HUES64 (cell line): ENCODE measurements at regions not wholly inside any gene's neighbourhood (a gene's known extent, or its start where the extent isn't known, plus 50 kb on each side); places are given as distances from the start of the nearest gene placed in this dataset.

Experiments
- H3K27ac ChIP-seq: 2 replicates; pipeline ENCODE4 v1.7.0; 2013; ENCODE audit warnings: low read depth, low read length, inconsistent platforms
- H3K27me3 ChIP-seq: 2 replicates; pipeline ENCODE4 v1.6.1; 2013; ENCODE audit warnings: mild to moderate bottlenecking, low read length; ENCODE audit not compliant: insufficient read depth
- H3K36me3 ChIP-seq: 2 replicates; pipeline ENCODE4 v1.6.1; 2013; ENCODE audit warnings: mild to moderate bottlenecking, low read length; ENCODE audit not compliant: insufficient read depth
- H3K4me1 ChIP-seq: 2 replicates; pipeline ENCODE4 v1.6.1; 2013; ENCODE audit warnings: mild to moderate bottlenecking, low read length, moderate library complexity; ENCODE audit not compliant: insufficient read depth
- H3K4me3 ChIP-seq: 2 replicates; pipeline ENCODE4 v1.5.1; 2013; ENCODE audit warnings: mild to moderate bottlenecking, low read length, moderate library complexity
- H3K9ac ChIP-seq: 2 replicates; pipeline ENCODE4 v1.6.1; 2013; ENCODE audit warnings: mild to moderate bottlenecking, low read depth, low read length
- H3K9me3 ChIP-seq: 2 replicates; pipeline ENCODE4 v1.6.1; 2013; ENCODE audit warnings: low read depth, low read length; ENCODE audit not compliant: insufficient read depth
- WGBS: fragments of 150-250, 120-280 bp; methylation state at CpG from one replicate; pipeline ENCODE4 v1.1.7; 2013; ENCODE audit warnings: missing lambda C conversion rate; 5-methylcytosine and 5-hydroxymethylcytosine counted together

GRCh38 chr6:23267651-23268050, 698.3 kb downstream of the HDGFL1 start:
- H3K4me3 ChIP-seq, result no peak overlapping the region
- peaks cover 5% of the 10 kb centered on the region; the same call in 1 of the 2 replicates for H3K9me3 ChIP-seq
- H3K4me1 ChIP-seq, result no peaks in the 10 kb centered on the region
- H3K27me3 ChIP-seq, result no peaks in the 10 kb centered on the region
- H3K36me3 ChIP-seq, result no peaks in the 10 kb centered on the region
- no peak overlapping the region for H3K27ac ChIP-seq
- 100% methylated on average over 2 of the region's 2 CpGs for WGBS
- no peak overlapping the region for H3K9ac ChIP-seq

- Histone ChIP-seq H3K27ac (no peak overlapping the region), H3K9ac (no peak overlapping the region), H3K4me3 (no peak overlapping the region), H3K4me1 (no peaks in the 10 kb centered on the region), H3K27me3 (no peaks in the 10 kb centered on the region), H3K9me3 (no peaks in the 10 kb centered on the region; the same call in 1 of the 2 replicates), H3K36me3 (no peaks in the 10 kb centered on the region)
- 98% methylated on average over 4 of the region's 4 CpGs for WGBS
These were observed 699.0 kb downstream of the HDGFL1 start for GRCh38 chr6:23268348-23268747.

GRCh38 chr6:23269436-23269835, 700.1 kb downstream of the HDGFL1 start:
- Histone ChIP-seq H3K4me1 (no peaks in the 10 kb centered on the region), H3K4me3 (no peak overlapping the region), H3K27me3 (no peaks in the 10 kb centered on the region), H3K9ac (no peak overlapping the region), H3K36me3 (no peaks in the 10 kb centered on the region), H3K9me3 (no peaks in the 10 kb centered on the region), H3K27ac (no peak overlapping the region)
- WGBS, result 100% methylated on average over 3 of the region's 3 CpGs

GRCh38 chr6:23272536-23272935, 703.2 kb downstream of the HDGFL1 start:
- H3K4me3 ChIP-seq, result no peak overlapping the region
- no peaks in the 10 kb centered on the region for H3K4me1 ChIP-seq
- no peaks in the 10 kb centered on the region for H3K36me3 ChIP-seq
- H3K9me3 ChIP-seq, result no peaks in the 10 kb centered on the region
- H3K27me3 ChIP-seq, result no peaks in the 10 kb centered on the region
- H3K9ac ChIP-seq, result no peak overlapping the region
- no peak overlapping the region for H3K27ac ChIP-seq

- no peaks in the 10 kb centered on the region for H3K4me1 ChIP-seq
- no peaks in the 10 kb centered on the region for H3K27me3 ChIP-seq
- 87% methylated on average over 4 of the region's 4 CpGs for WGBS
- no peaks in the 10 kb centered on the region for H3K9me3 ChIP-seq
- H3K9ac ChIP-seq, result no peak overlapping the region
- H3K4me3 ChIP-seq, result no peak overlapping the region
- no peak overlapping the region for H3K27ac ChIP-seq
- no peaks in the 10 kb centered on the region for H3K36me3 ChIP-seq
These were observed 708.3 kb downstream of the HDGFL1 start for GRCh38 chr6:23277521-23278179.

GRCh38 chr6:23278180-23278532, 708.8 kb downstream of the HDGFL1 start:
- no peak overlapping the region for H3K9ac ChIP-seq
- 100% methylated on average over 2 of the region's 2 CpGs for WGBS

GRCh38 chr6:23280437-23280836, 711.1 kb downstream of the HDGFL1 start:
- no peaks in the 10 kb centered on the region for H3K4me1 ChIP-seq
- no peaks in the 10 kb centered on the region for H3K27me3 ChIP-seq
- no peak overlapping the region for H3K4me3 ChIP-seq
- H3K27ac ChIP-seq, result no peak overlapping the region
- 100% methylated on average over 1 of the region's 2 CpGs for WGBS
- H3K9ac ChIP-seq, result no peak overlapping the region
- no peaks in the 10 kb centered on the region for H3K36me3 ChIP-seq
- H3K9me3 ChIP-seq, result no peaks in the 10 kb centered on the region

More at GRCh38 chr6:23278180-23278532, 708.8 kb downstream of the HDGFL1 start:
- Histone ChIP-seq H3K27ac (no peak overlapping the region), H3K4me1 (no peaks in the 10 kb centered on the region), H3K9me3 (no peaks in the 10 kb centered on the region), H3K36me3 (no peaks in the 10 kb centered on the region), H3K27me3 (no peaks in the 10 kb centered on the region), H3K4me3 (no peak overlapping the region)

GRCh38 chr6:23282252-23283021, 713.1 kb downstream of the HDGFL1 start:
- Histone ChIP-seq H3K27me3 (no peaks in the 10 kb centered on the region), H3K4me3 (no peak overlapping the region), H3K9me3 (no peaks in the 10 kb centered on the region), H3K36me3 (no peaks in the 10 kb centered on the region), H3K4me1 (no peaks in the 10 kb centered on the region), H3K27ac (no peak overlapping the region), H3K9ac (no peak overlapping the region)
- 95% methylated on average over 9 of the region's 10 CpGs for WGBS

- Histone ChIP-seq H3K4me3 (no peak overlapping the region), H3K4me1 (no peaks in the 10 kb centered on the region), H3K9me3 (no peaks in the 10 kb centered on the region), H3K36me3 (no peaks in the 10 kb centered on the region), H3K9ac (no peak overlapping the region), H3K27ac (no peak overlapping the region), H3K27me3 (no peaks in the 10 kb centered on the region)
- 90% methylated on average over 2 of the region's 3 CpGs for WGBS
These were observed 724.3 kb downstream of the HDGFL1 start for GRCh38 chr6:23293653-23294052.

GRCh38 chr6:23301556-23301955, 732.2 kb downstream of the HDGFL1 start:
- Histone ChIP-seq H3K36me3 (no peaks in the 10 kb centered on the region), H3K4me1 (no peaks in the 10 kb centered on the region), H3K9me3 (peaks cover 7% of the 10 kb centered on the region), H3K27me3 (no peaks in the 10 kb centered on the region), H3K9ac (no peak overlapping the region), H3K27ac (no peak overlapping the region), H3K4me3 (no peak overlapping the region)

GRCh38 chr6:23302514-23302913, 733.1 kb downstream of the HDGFL1 start:
- H3K4me1 ChIP-seq, result no peaks in the 10 kb centered on the region
- H3K36me3 ChIP-seq, result no peaks in the 10 kb centered on the region
- no peak overlapping the region for H3K4me3 ChIP-seq
- no peak overlapping the region for H3K27ac ChIP-seq
- 89% methylated on average over 3 of the region's 4 CpGs for WGBS
- no peaks in the 10 kb centered on the region for H3K27me3 ChIP-seq
- H3K9me3 ChIP-seq, result peaks cover 7% of the 10 kb centered on the region
- H3K9ac ChIP-seq, result no peak overlapping the region
